Duodenal mucosa (tissue), 2 donors: ENCODE measurements at regions not wholly inside any gene's neighbourhood (a gene's known extent, or its start where the extent isn't known, plus 50 kb on each side); places are given as distances from the start of the nearest gene placed in this dataset.

ENCODE experiments used
- H3K27ac ChIP-seq: one replicate; pipeline ENCODE4 v1.7.0; 2013; ENCODE audit warnings: low read depth, low read length
- H3K27me3 ChIP-seq, 2 donors: one replicate each; pipeline ENCODE4 v1.7.0; 2013; ENCODE audit warnings: low read length in 2 of 2, control low read depth in 1 of 2; ENCODE audit not compliant: insufficient read depth in 2 of 2, control insufficient read depth in 1 of 2
- H3K36me3 ChIP-seq, 2 donors: one replicate each; pipeline ENCODE4 v1.7.0; 2013; ENCODE audit warnings: low read length in 2 of 2, control low read depth in 1 of 2; ENCODE audit not compliant: insufficient read depth in 2 of 2, control insufficient read depth in 1 of 2
- H3K4me1 ChIP-seq, 2 donors: one replicate each; pipeline ENCODE4 v1.7.0; 2013; ENCODE audit warnings: low read length in 2 of 2, control low read depth in 1 of 2; ENCODE audit not compliant: insufficient read depth in 2 of 2, control insufficient read depth in 1 of 2
- H3K4me3 ChIP-seq, 2 donors: one replicate each; pipeline ENCODE4 v1.7.0; 2013; ENCODE audit warnings: low read length in 2 of 2, low read depth in 1 of 2
- H3K9ac ChIP-seq, 2 donors: one replicate each; pipeline ENCODE4 v1.7.0; 2013; ENCODE audit warnings: low read length in 2 of 2, low read depth in 1 of 2
- H3K9me3 ChIP-seq, 2 donors: one replicate each; pipeline ENCODE4 v1.7.0; 2013; ENCODE audit warnings: low read length in 2 of 2, control low read depth in 1 of 2; ENCODE audit not compliant: control insufficient read depth in 1 of 2

- H3K36me3 ChIP-seq = no peaks in the 10 kb centered on the region
- peaks cover 6 to 18% of the 10 kb centered on the region in 2 donors for H3K27me3 ChIP-seq
- H3K9me3 ChIP-seq = no peaks in the 10 kb centered on the region
- H3K4me3 ChIP-seq = no peak overlapping the region
- no peak overlapping the region for H3K27ac ChIP-seq
- no peak overlapping the region for H3K9ac ChIP-seq
- no peaks in the 10 kb centered on the region for H3K4me1 ChIP-seq
Observed at GRCh38 chr3:43872301-43872700, 181.6 kb downstream of the ABHD5 start.

GRCh38 chr3:43872901-43873300 lies 182.2 kb downstream of the ABHD5 start:
- no peaks in the 10 kb centered on the region for H3K9me3 ChIP-seq
- H3K36me3 ChIP-seq = no peaks in the 10 kb centered on the region
- no peaks in the 10 kb centered on the region for H3K4me1 ChIP-seq
- no peak overlapping the region for H3K27ac ChIP-seq
- no peak overlapping the region for H3K9ac ChIP-seq
- H3K4me3 ChIP-seq = no peak overlapping the region
- peaks cover 11 to 18% of the 10 kb centered on the region in 2 donors for H3K27me3 ChIP-seq

DNA sequence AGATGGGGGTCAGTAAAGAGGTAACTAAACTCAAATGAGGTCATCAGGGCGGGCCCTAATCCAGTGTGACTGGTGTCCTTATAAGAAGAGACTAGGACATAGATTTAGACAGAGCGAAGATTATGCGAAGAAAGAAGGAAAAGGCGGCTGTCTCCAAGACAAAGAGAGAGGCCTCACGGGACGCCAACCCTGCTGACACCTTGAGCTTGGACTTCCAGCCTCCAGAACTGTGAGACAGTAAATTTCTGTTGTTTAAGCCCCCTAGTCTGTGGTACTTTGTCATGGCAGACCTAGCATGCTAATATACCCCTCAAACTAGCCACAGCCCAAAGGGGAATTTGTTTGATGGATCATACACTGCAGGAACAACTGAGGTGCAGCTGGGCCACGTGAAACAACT lies 183.0 kb downstream of the ABHD5 start:
- H3K9ac ChIP-seq = no peak overlapping the region
- no peaks in the 10 kb centered on the region for H3K9me3 ChIP-seq
- no peak overlapping the region for H3K4me3 ChIP-seq
- no peaks in the 10 kb centered on the region for H3K36me3 ChIP-seq
- no peak overlapping the region for H3K27ac ChIP-seq
- no peaks in the 10 kb centered on the region for H3K4me1 ChIP-seq
- peaks cover 7 to 18% of the 10 kb centered on the region in 2 donors for H3K27me3 ChIP-seq

DNA sequence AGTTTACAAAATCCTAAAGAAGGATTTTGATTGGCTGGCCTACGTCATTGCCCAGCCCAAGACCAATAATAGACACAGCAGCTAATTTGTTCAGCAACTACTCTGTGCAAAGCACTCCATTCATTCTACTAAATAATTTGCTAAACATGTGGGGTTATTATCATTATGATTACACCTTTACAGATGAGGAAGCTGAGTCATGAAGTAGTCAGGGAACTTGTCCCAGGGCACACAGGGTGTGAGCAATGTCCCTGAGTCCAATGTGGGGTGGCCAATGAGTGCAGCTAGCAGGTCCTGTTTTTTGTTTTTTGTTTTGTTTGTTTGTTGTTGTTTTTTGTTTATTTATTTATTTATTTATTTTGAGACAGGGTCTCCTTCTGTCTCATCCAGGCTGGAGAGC lies 183.6 kb downstream of the ABHD5 start:
- H3K9me3 ChIP-seq = no peaks in the 10 kb centered on the region
- no peak overlapping the region for H3K27ac ChIP-seq
- no peaks in the 10 kb centered on the region for H3K4me1 ChIP-seq
- no peaks in the 10 kb centered on the region for H3K36me3 ChIP-seq
- no peak overlapping the region for H3K9ac ChIP-seq
- H3K27me3 ChIP-seq = peaks cover 5 to 12% of the 10 kb centered on the region in 2 donors
- no peak overlapping the region for H3K4me3 ChIP-seq

GRCh38 chr3:43874731-43875130 lies 184.0 kb downstream of the ABHD5 start:
- Histone ChIP-seq H3K36me3 (no peaks in the 10 kb centered on the region), H3K9me3 (no peaks in the 10 kb centered on the region), H3K27me3 (peaks cover 5 to 10% of the 10 kb centered on the region in 2 donors), H3K9ac (no peak overlapping the region), H3K4me1 (no peaks in the 10 kb centered on the region), H3K27ac (no peak overlapping the region), H3K4me3 (no peak overlapping the region)

- no peaks in the 10 kb centered on the region for H3K4me1 ChIP-seq
- no peaks in the 10 kb centered on the region for H3K36me3 ChIP-seq
- H3K9me3 ChIP-seq = no peaks in the 10 kb centered on the region
- H3K4me3 ChIP-seq = no peak overlapping the region
- peaks cover under 1 to 5% of the 10 kb centered on the region in 2 donors for H3K27me3 ChIP-seq
- H3K27ac ChIP-seq = no peak overlapping the region
- no peak overlapping the region for H3K9ac ChIP-seq
Observed at GRCh38 chr3:43876648-43877047, 185.9 kb downstream of the ABHD5 start.

DNA sequence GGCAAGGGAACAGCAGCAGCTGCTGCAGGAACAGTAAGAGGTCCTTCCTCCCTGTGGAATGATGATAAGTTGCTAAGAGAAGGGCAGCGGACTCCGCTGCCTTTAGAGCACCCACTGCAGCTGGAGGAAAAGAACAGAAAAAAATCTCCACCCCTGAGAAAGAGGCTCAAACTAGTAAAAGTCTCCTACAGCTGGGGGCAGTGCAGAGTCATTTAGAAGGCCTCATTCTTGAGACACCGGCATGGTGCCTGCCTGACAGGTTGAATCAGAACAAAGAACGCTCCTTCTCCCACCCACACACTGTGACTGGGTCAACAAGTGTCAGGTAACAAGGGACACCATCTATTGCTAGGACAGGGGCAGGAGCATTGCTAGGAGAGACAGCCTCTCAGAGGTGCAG lies 188.4 kb downstream of the ABHD5 start:
- H3K36me3 ChIP-seq = no peaks in the 10 kb centered on the region
- H3K4me3 ChIP-seq = no peak overlapping the region
- H3K9me3 ChIP-seq = no peaks in the 10 kb centered on the region
- H3K9ac ChIP-seq = no peak overlapping the region
- no peaks in the 10 kb centered on the region for H3K4me1 ChIP-seq
- peaks cover 0 to 5% of the 10 kb centered on the region in 2 donors for H3K27me3 ChIP-seq
- no peak overlapping the region for H3K27ac ChIP-seq

DNA sequence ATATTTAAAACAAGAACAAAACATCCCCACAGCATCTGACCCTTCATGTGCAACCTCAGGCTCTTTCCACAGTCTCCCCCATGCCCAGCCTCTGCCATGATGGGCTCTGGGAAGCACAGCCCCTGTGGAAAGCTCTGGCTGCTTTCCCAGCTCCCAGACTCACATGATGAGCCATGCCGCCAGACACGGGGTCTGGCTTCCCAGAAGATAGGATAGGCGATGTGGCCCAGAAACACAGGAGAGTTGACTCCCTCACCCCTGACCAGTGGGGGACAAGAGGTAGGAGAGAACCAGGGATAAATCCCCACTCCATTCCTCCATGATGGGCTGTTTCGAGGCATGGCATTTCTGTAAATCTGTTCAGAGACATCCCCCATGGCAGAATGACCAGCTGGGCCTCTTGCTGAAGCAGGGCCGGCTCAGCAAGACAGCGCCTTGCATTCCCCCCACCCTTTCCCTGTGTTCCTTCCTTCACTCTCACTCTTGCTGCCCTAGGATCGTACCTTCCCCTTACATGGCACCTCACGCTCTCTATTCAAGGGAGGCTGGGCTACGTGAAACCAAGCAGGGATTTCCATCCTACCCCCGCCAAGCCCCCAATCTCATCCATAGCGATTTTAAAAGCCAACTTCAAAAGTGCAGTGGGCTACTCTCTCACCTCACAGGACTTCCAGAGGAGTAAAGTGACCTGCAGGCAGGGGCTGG lies 192.4 kb downstream of the ABHD5 start:
- Histone ChIP-seq H3K27ac (no peak overlapping the region), H3K4me3 (no peak overlapping the region), H3K9me3 (no peaks in the 10 kb centered on the region), H3K36me3 (no peaks in the 10 kb centered on the region), H3K4me1 (no peaks in the 10 kb centered on the region), H3K27me3 (peaks cover 0 to 6% of the 10 kb centered on the region in 2 donors), H3K9ac (no peak overlapping the region)

GRCh38 chr3:43883729-43884396 lies 193.1 kb downstream of the ABHD5 start:
- Histone ChIP-seq H3K27me3 (peaks cover 0 to 6% of the 10 kb centered on the region in 2 donors), H3K4me1 (no peaks in the 10 kb centered on the region), H3K9me3 (no peaks in the 10 kb centered on the region), H3K27ac (no peak overlapping the region), H3K36me3 (no peaks in the 10 kb centered on the region), H3K9ac (no peak overlapping the region), H3K4me3 (no peak overlapping the region)

DNA sequence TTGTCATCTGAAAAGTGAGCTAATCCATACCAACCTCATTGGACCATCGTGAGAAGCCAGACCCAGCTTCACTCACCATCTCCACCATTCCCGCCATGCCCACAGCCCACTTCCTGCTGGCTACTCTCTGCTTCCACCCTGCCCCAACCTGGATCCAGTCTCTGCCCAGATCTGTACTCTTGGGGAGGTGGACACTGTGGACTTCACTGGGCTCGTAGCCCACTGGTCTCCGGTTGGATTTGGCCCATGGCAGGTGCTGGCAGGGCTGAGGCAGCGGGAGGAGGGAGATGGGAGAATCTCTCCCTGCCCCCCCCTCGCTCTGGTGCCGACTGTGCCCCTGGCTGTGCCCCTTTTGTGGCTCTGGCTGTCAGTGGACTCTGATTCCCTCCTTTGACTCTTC lies 193.8 kb downstream of the ABHD5 start:
- Histone ChIP-seq H3K9me3 (no peaks in the 10 kb centered on the region), H3K9ac (no peak overlapping the region), H3K36me3 (no peaks in the 10 kb centered on the region), H3K4me3 (no peak overlapping the region), H3K4me1 (no peaks in the 10 kb centered on the region), H3K27ac (no peak overlapping the region), H3K27me3 (peaks cover 0 to 6% of the 10 kb centered on the region in 2 donors)
